ENCODE measurements at regions not wholly inside any gene's neighbourhood (a gene's known extent, or its start where the extent isn't known, plus 50 kb on each side); places are given as distances from the start of the nearest gene placed in this dataset.
"Not testable (repeated sequence)": the region's sequence is repeated elsewhere in the genome, so short reads cannot be mapped to it uniquely, and the experiment has no call there.

DNA sequence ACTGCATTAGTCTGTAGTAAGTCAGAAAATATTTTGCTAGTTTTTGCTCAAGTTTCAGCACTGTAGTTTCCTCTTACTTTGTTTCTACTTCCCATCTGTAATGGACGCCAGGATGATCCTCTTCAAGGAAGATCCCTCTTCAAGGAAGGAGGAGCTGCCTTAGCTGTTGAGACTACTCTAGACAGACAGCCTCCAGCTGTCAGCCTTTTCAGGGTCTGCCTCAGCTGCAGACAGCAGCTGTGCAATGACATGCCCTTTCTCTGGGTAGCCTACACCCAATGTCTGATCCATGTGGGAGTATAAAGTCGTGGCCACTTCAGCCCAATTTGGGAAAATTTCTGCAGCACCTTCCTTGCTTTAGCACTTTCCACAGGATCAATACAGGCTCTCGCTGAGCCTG, 281.0 kb upstream of the MAOA start:
- DNase-seq = no peak

DNA sequence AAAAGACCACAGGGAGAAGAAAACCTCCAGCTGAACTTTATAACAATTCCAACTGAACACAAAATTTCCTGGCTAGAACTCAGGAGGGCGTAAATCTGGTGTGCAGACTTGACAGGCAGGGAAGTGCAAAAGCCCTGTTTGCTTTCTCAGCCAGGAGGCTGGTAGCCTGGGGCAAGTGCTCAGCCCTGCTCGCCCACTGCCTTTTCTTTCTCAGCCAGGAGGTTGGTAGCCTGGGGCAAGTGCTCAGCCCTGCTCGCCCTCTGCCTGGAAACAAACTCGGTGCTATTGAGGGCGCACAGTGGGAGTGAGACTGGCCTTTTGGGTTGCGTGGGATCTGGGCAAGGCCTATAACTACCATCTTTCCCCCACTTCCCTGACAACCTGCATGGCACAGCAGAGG, 275.4 kb upstream of the MAOA start:
- DNase-seq = no peak

DNA sequence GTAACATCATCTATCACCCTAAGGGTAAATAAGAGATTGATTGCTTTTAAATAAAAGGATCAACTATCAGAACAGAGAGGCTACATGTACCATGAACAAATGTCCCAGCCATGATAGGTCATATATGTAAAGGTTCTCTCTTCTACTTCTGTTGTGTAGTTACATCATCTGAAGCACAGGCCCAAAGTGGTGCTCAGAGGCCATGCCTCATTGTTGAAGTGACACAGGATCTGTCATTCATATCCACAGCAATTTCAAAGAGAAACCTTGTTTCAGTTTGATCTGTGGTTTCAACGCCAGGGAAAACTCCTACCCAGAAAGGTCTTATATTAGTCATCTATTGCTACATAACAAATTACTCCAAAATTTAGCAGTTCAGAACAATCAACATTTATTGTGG, 269.2 kb upstream of the MAOA start:
- DNase-seq = no peak

DNA sequence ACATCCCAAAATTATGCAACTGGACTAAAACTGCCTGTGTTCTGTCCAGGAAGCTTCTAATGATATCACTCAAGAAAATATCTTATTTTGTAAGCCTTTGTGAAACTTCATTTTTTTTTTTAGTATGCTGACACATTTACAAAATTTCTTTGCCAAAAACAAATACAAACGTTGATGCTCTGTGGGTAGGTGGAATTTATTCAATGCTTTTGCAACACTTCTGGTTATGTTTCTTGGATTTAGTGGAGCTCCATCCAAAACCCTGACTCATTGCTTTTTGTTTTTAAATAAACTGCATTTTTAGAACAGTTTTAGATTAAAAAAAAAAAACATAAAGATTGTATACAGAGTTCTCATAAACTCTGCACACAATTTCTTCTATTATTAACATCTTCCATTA, 250.9 kb upstream of the MAOA start:
- no peak for DNase-seq

DNA sequence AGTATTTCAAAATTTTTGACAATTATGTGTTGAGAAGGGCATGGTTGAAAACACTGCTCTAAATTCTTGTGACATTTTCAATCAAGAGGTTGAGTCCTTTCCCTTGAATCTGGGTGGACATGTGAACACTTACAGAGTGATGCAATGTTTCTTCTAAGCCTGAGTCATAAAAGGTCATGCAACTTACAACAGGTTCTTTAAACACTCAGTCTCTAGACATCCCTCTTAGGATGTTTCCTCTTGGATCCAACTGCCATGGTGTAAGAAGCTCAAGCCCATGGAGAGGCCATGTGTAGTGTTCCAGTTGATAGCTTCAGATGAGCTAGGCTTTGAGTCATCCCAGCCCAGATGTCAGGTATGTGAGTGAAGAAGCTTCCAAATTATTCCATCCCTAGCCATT, 232.2 kb upstream of the MAOA start:
- no peak for DNase-seq

DNA sequence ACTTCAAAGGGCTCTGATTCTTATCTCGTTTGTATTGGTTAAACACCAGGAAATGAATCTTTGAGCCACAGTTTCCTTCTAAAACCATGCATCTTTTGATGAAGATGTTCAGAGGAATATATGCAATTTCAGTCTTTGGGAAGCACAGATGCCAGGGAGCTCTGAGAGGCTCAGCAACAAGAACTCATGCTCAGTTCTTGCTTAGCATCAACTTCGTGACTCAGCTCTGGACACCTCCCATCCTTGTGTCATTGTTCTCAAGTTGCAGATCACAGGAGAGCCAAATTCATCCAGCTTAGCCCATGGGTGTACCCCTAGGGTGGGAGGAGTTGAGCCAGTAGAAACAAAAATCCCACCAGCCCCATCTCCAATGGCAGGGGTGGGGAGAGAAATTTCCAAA, 219.6 kb upstream of the MAOA start:
- no peak for DNase-seq

DNA sequence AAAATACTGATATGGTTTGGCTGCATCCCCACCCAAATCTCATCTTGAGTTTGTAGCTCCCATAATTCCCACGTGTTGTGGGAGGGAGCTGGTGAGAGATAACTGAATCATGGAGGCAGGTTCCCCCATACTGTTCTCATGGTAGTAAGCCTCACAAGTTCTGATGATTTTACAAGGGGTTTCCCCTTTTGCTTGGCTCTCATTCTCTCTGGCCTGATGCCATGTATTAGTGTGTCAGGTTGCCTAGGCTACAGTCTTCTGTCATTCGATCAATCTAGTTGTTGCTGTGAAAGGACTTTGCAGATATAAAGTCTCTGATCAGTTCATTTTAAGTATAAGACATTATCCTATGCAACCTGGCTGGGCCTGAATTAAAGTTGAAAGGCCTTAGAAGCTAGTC, 209.3 kb upstream of the MAOA start:
- DNase-seq = no peak

DNA sequence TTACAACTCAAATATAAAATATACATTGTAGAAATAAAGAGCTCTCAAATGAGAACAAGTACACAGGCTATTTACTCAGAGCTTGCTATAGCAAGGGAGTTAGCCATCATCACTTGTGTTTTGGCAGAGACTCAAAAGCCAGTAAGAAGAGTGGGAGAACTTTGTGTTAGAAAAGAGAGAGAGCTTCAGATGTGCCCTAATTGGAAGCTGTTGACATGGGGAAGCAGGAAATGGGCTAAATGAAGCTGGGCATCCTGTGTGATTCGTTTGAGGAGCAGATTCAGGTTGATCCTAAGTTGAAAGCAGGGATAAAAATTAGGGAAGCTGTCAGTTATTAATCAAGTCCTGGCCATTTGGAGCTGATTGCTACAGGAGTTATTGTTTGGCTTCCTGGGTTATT, 207.4 kb upstream of the MAOA start:
- no peak for DNase-seq

DNA sequence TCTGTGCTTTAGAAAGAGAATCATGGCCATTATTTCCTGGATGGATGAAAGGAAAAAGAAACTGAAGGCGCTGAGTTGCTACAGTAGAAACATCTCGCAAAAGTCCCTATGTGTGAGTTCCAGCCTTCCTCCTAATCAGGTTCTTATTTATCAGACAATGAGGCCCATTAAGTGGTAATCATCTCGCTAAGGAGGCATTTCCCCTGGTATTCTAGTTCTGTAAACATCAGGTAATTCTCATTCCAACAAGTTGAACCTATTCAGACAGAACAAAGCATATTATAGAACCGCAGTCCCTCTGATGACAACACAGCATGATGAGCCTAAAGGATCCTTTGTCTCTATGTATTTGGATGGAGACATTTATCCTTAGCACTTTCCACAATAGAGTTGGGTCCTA, 205.7 kb upstream of the MAOA start:
- no peak for DNase-seq

DNA sequence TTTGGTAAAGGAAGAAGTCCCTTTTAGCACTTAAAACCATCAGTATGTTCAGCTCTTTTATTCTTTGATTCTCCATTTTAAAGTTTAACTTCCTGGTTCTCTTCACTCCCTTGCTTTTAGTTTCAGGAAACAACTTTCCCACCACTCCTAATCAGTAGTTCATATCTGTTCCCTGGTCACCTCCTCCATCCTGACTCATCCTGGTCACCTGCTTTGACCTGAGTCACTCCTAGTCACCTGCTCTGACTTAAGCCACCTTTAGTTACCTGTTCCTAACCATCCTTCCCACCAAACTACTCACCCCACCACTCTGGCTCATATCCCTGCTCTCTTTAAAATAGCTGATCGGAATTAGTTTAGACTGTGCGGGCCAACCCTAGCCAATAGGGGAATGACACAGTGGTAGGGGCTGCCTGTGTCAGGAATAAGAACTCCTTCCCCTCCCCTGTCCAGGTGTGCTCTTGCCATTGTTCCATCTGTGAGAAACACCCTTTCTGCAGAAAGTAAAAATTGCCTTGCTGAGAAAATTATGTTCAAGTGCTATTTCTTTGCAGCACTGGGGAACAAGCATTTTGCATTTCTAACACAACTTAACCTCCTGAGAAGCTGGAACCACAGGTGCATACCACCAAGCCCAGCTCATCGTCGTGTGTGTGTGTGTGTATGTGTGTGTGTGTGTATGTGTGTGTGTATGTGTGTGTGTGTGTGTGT, 204.0 kb upstream of the MAOA start:
- DNase-seq = not testable (repeated sequence)

DNA sequence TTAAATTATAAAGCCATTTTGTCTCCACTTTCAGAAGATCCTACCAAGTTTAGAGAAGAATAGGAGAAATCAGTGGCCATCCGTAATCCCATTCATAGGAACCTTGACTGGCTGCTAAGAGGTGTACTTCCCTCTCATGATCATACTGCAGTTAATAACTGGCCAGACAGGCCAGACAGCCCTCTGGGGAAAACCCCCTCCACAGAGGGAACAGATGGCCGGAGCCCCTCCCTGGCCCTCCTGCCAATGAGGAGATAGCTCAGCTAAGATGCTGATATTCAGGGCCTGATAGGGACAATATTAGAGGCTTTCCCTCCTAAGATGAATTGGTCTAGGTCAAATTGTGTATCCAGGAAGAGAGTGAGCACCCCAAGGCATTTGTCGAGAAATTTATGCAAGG, 200.0 kb upstream of the MAOA start:
- DNase-seq = no peak

DNA sequence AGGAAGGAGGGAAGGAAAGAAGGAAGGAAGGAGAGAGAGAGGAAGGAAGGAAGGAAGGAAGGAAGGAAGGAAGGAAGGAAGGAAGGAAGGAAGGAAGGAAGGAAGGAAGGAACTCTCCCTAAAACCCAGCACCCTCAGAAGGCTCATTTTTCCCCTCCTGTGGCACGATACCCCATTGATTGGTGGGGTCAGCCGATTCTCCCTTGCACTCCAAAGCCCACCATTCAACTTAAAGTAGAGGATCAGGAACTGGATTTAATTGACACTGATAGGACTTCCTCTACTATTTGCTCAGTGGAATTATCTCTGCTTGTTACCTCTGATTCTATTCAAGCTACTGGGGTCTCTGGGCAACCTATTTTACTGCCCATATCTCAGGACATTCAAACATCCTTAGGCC, 199.2 kb upstream of the MAOA start:
- no peak for DNase-seq

DNA sequence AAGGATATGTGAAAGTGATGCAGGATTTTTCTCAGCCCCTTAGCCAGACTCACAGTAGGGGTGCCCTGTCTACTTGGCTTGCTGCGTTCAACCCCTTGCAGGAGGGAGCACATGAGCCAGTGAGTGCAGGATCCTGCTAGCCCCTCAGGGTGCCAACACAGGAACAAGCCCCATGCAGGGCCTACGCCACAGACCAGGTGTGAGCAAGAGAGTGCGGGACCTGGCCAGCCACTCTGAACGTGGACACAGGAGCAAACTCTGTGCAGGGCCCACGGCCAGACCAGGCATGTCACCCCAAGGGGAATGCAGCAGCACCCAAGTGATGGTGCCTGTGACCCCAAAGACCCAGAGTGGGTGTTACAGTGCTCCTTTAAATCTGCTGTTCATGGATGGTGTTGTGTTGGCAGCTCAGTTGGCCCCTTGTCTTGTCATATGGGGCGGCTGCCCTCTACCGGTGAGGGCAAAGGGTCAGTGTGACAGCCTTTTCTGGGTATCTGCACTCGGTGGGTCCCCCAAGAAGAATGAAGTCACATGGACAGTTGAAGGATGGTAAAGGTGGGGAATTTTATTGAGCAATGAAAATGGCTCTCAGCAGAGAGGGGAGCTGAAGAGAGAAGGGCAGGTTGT, 188.4 kb upstream of the MAOA start:
- DNase-seq = no peak

DNA sequence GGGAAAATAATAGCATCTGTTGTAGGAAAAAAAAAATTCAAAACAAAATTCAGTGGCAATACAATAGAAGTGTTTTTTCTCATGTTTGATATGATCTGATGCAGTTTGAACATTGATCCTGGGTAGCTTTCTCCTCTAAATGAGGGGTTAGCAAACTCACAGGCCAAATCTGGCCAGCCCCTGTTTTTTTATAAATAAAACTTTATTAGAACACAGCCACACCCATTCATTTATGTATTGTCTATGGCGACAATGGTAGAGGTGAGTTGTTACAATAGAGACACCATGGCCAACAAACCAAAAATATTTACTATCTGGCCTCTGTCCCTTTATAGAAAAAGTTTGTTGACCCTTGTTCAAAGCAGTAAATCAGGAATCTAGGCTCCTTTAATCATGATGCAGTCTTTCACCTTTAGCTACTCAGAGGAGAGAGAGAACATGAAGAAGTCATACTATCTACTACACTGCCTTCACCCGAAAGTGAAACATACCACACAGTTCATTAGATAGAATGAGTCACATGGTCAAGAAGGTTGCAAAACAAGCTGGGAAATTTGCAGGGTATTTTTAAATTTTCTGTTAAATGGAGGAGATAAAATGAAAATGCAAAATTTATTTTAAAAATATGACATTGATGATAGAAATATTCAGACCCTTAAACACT, 186.6 kb upstream of the MAOA start:
- no peak for DNase-seq

DNA sequence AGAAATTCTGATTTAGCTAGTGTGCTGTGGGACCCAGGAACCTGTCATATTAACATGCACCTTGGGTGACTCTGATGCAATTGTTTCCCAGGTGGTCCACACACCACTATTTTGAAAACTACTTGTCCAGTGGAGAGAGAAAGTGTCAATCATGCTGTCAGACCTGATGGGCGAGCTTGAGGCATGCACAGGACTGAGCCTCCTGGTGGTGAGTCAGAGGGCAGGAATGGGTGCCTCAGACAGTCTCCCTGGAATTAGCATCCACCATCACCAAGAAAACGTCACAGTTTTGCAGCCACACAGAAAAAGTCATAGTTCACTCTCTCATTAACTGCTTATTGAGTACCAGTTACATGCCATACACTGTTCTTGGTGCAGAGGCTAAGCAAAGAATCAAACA, 181.8 kb upstream of the MAOA start:
- no peak for DNase-seq

DNA sequence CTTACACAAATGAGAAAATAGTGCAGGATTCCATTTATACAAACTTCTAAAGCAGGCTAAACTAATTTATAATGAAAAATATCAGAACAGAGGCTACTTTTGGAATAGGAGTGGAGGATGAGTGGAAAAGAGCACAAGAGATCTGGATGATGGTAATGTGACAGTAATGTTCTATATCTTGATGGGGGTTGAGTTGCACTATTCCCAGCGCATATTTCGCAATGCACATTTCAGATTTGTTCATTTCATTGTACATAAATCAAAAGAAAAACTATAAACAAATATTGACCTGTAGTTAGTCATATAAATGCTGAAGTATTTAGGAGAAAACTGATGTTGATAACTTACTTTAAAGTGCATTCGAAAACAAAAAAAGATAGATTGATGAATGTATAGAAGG, 177.0 kb upstream of the MAOA start:
- no peak for DNase-seq

DNA sequence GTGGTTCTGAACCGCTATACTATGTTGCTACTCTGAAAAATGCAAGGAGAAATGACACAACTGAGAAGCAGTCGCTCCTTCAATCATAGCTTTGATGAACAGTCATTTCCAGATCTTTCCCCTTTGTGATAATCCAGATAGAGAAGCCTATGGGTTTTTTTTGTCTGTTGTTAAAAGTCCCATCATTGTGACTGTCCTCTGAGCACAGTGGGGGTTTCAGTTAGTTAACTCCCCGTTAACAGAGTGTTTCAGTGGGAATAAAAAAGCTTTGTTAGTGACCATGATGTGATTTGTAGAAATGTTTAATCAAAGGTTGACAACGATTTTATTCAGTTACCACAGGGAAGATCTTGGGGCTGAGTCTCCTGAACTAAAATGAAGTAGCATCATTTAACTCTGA, 176.2 kb upstream of the MAOA start:
- no peak for DNase-seq

DNA sequence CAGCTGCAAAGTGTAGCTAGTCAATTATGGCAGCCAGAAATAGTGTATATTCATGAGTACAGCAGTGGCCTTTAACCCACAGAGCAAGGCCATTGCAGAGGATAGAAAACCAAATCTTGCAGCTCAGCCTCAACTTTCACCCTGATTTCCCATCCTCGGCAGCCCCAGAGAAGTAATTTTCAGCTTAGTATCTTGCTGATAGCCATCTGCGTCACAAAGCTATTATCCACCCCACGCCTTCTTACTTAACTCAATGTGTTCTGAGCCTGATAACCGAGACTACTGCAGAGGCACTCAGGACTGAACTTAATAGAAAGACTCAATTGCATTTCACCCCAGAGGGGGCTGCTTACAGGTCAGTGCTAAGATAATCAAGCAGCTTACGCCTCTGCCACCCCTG, 174.5 kb upstream of the MAOA start:
- DNase-seq = no peak

DNA sequence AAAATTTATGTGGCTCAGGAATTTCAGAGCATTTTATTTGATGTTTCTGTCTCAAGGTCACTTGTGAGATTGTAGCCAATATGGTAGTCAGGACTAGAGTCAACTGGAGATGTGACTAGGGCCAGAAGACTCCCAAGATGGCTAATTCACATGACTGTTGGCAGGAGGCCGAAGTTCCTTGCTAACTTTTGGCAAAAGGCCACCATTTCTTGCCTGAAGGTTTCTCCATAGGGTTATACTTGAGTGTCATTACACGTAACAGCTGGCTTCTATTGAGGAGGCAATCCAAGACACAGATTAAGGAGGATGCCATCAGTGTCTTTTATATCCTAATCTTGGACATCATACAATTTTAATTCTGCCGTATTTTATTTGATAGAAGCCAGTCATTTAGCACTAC, 162.3 kb upstream of the MAOA start:
- no peak for DNase-seq

DNA sequence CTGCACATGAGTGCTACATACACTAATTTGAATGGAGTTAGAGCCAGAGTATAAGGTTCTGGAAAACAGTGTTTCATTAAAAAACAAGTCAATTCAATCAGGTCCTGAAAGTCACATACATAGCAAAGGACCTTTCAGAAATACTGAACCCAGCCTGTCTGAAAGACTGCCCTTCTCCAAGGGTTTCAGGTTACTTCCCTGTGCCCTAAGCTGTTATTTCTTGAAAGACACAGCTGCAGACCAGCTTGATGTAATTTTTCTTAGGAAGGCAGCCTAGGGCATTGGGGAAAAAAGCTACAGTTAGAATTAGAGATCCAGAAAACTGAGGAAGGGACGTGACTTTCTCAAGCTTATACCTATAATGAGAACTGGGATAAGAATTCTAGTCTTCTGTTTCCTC, 155.9 kb upstream of the MAOA start:
- DNase-seq = no peak

DNA sequence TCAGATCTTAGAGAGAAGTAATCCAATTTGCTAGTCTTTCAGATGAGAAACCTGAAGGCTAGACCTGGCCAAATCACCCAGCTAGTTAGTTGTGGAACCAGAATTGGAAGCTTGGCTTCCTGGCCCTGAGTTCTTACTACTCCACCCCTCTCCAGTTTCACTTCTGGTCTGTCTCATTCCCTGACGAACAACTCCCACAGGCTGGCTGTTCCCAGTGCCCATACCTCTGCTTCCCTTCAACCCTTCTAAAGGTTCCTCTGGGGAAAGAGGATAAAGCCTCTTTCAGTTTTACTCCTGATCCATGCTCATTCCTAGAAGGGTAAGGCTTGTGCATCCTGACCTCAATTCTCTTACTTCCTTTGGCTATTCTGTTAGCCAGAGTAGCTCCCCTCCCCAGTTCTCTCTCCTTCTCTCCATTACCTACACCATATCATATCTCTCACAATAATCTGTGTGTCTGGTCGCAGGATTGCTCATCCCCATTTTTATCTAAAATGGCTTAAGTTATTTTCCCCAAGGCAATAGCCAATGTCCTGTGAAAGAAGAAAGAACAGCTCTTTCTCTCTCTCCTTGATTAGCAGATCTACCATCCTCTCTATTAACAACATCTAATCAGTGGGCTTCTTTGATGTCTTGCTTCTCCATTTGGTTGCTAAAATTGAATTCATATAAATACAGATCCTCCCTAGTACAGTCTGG, 155.0 kb upstream of the MAOA start:
- no peak for DNase-seq

DNA sequence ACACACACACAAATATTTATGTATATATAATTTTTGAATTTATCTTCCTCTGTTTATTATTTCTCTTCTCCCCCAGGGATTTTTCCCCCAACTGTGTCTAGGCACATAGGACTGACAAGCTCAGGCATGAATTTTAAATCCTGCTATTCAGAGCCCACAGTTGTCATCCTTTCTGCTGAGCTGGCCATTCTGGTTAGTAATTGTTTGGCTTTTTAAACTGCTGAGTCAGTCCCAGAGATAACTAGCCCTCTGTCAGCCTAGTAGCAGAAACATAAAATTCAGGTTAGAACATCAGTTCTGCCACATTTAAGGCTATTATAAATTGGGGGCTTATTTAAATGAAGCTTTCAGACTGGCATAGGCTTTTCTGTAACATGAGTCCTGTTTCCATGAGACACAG, 151.7 kb upstream of the MAOA start:
- no peak for DNase-seq

DNA sequence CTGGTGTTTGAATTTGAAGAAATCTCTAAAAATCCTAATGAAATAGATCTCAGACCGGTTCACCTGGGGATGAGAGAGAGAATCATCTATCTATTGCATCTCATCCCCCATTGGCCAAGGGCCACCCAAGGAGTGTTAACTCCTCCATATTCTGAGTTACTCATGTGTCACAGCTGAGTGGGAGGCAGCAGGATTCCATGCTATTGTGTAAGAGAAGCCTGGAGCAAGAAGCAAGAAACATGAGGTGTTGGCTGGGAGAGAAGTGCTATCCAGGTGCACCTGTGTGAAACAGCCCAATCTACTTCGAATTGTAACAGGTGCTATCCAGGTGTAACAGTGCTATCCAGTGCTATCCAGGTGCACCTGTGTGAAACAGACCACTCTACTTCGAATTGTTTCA, 150.3 kb upstream of the MAOA start:
- no peak for DNase-seq

All from muscle of arm (tissue), 1 donor.